Immature natural killer cell (primary cell): ENCODE measurements at regions not wholly inside any gene's neighbourhood (a gene's known extent, or its start where the extent isn't known, plus 50 kb on each side); places are given as distances from the start of the nearest gene placed in this dataset.
"Not testable (repeated sequence)": the region's sequence is repeated elsewhere in the genome, so short reads cannot be mapped to it uniquely, and the experiment has no call there.

Experiments used
- DNase-seq, 3 donors: peaks; one replicate each; pipeline ENCODE4 v3.0.0; 2022; ENCODE audit warnings: mixed read lengths in 1 of 3
- H3K27ac Mint-ChIP-seq, 6 donors: one replicate each; pipeline ENCODE4 v1.8.0; 2020; ENCODE audit warnings: mixed read lengths in 6 of 6, mild to moderate bottlenecking in 5 of 6, inconsistent platforms in 4 of 6, moderate library complexity in 3 of 6
- H3K27me3 Mint-ChIP-seq, 3 donors: one replicate each; pipeline ENCODE4 v1.8.0; 2020 to 2021; ENCODE audit warnings: low read depth in 3 of 3, mild to moderate bottlenecking in 3 of 3, mixed read lengths in 3 of 3, moderate library complexity in 3 of 3, inconsistent platforms in 1 of 3
- H3K36me3 Mint-ChIP-seq, 3 donors: one replicate each; pipeline ENCODE4 v1.8.0; 2020; ENCODE audit warnings: mixed read lengths in 3 of 3, inconsistent platforms in 2 of 3, mild to moderate bottlenecking in 2 of 3
- H3K4me1 Mint-ChIP-seq, 2 donors: one replicate each; pipeline ENCODE4 v1.8.0; 2020; ENCODE audit warnings: inconsistent platforms in 2 of 2, mild to moderate bottlenecking in 2 of 2, mixed read lengths in 2 of 2, moderate library complexity in 1 of 2
- H3K4me3 Mint-ChIP-seq, 5 donors: one replicate each; pipeline ENCODE4 v1.8.0; 2020; ENCODE audit warnings: mild to moderate bottlenecking in 5 of 5, mixed read lengths in 5 of 5, inconsistent platforms in 3 of 5, moderate library complexity in 3 of 5
- H3K9me3 Mint-ChIP-seq, 6 donors: one replicate each; pipeline ENCODE4 v1.8.0; 2020; ENCODE audit warnings: mild to moderate bottlenecking in 6 of 6, mixed read lengths in 6 of 6, inconsistent platforms in 4 of 6, moderate library complexity in 3 of 6

GRCh38 chr2:91500978-91501310 lies 2809.5 kb downstream of the RPIA start:
- H3K4me1 Mint-ChIP-seq, H3K27ac Mint-ChIP-seq, H3K27me3 Mint-ChIP-seq, DNase-seq, H3K36me3 Mint-ChIP-seq, H3K4me3 Mint-ChIP-seq: not testable (repeated sequence)
- peaks cover 0 to 11% (median 4%) of the 10 kb centered on the region in 6 donors for H3K9me3 Mint-ChIP-seq

GRCh38 chr2:91501481-91502080 lies 2810.1 kb downstream of the RPIA start:
- not testable (repeated sequence) for H3K27me3 Mint-ChIP-seq, H3K27ac Mint-ChIP-seq, H3K36me3 Mint-ChIP-seq, H3K4me1 Mint-ChIP-seq, DNase-seq, H3K4me3 Mint-ChIP-seq
- peaks cover 0 to 11% (median 4%) of the 10 kb centered on the region in 6 donors for H3K9me3 Mint-ChIP-seq

- H3K27me3 Mint-ChIP-seq, H3K36me3 Mint-ChIP-seq, DNase-seq, H3K4me1 Mint-ChIP-seq, H3K9me3 Mint-ChIP-seq, H3K4me3 Mint-ChIP-seq, H3K27ac Mint-ChIP-seq: not testable (repeated sequence)
These were observed 2812.1 kb downstream of the RPIA start for GRCh38 chr2:91503572-91503958.

GRCh38 chr2:91503959-91504741 lies 2812.7 kb downstream of the RPIA start:
- not testable (repeated sequence) for H3K9me3 Mint-ChIP-seq, H3K27ac Mint-ChIP-seq, H3K4me1 Mint-ChIP-seq, DNase-seq, H3K36me3 Mint-ChIP-seq, H3K27me3 Mint-ChIP-seq, H3K4me3 Mint-ChIP-seq

GRCh38 chr2:91508816-91509215 lies 2817.3 kb downstream of the RPIA start:
- H3K4me1 Mint-ChIP-seq, H3K9me3 Mint-ChIP-seq, H3K36me3 Mint-ChIP-seq: not testable (repeated sequence)

GRCh38 chr2:91509276-91509675 lies 2817.8 kb downstream of the RPIA start:
- DNase-seq, H3K9me3 Mint-ChIP-seq, H3K4me3 Mint-ChIP-seq, H3K4me1 Mint-ChIP-seq, H3K27ac Mint-ChIP-seq, H3K27me3 Mint-ChIP-seq, H3K36me3 Mint-ChIP-seq: not testable (repeated sequence)

More at GRCh38 chr2:91508816-91509215, 2817.3 kb downstream of the RPIA start:
- not testable (repeated sequence) for H3K27ac Mint-ChIP-seq, H3K4me3 Mint-ChIP-seq, H3K27me3 Mint-ChIP-seq, DNase-seq

- H3K4me3 Mint-ChIP-seq, H3K9me3 Mint-ChIP-seq, H3K4me1 Mint-ChIP-seq, H3K36me3 Mint-ChIP-seq, H3K27ac Mint-ChIP-seq, DNase-seq, H3K27me3 Mint-ChIP-seq: not testable (repeated sequence)
These were observed 2819.7 kb downstream of the RPIA start for GRCh38 chr2:91511166-91511565.

- not testable (repeated sequence) for H3K4me3 Mint-ChIP-seq, H3K27me3 Mint-ChIP-seq, H3K9me3 Mint-ChIP-seq, H3K27ac Mint-ChIP-seq, DNase-seq, H3K4me1 Mint-ChIP-seq, H3K36me3 Mint-ChIP-seq
These were observed 2824.5 kb downstream of the RPIA start for GRCh38 chr2:91515966-91516365.

GRCh38 chr2:91516669-91517068 lies 2825.2 kb downstream of the RPIA start:
- DNase-seq, H3K4me1 Mint-ChIP-seq, H3K4me3 Mint-ChIP-seq, H3K9me3 Mint-ChIP-seq, H3K27ac Mint-ChIP-seq, H3K27me3 Mint-ChIP-seq, H3K36me3 Mint-ChIP-seq: not testable (repeated sequence)

- not testable (repeated sequence) for H3K4me1 Mint-ChIP-seq, H3K27ac Mint-ChIP-seq, H3K9me3 Mint-ChIP-seq, H3K27me3 Mint-ChIP-seq, H3K36me3 Mint-ChIP-seq, H3K4me3 Mint-ChIP-seq, DNase-seq
These were observed 2826.4 kb downstream of the RPIA start for GRCh38 chr2:91517846-91518245.

- H3K36me3 Mint-ChIP-seq, H3K27me3 Mint-ChIP-seq, H3K4me3 Mint-ChIP-seq, H3K27ac Mint-ChIP-seq, H3K9me3 Mint-ChIP-seq, DNase-seq, H3K4me1 Mint-ChIP-seq: not testable (repeated sequence)
These were observed 2827.0 kb downstream of the RPIA start for GRCh38 chr2:91518361-91518981.

- H3K4me3 Mint-ChIP-seq, H3K27ac Mint-ChIP-seq, DNase-seq, H3K36me3 Mint-ChIP-seq, H3K9me3 Mint-ChIP-seq, H3K4me1 Mint-ChIP-seq, H3K27me3 Mint-ChIP-seq: not testable (repeated sequence)
These were observed 2827.9 kb downstream of the RPIA start for GRCh38 chr2:91519359-91519758.

GRCh38 chr2:91519914-91520313 lies 2828.4 kb downstream of the RPIA start:
- H3K4me1 Mint-ChIP-seq, H3K36me3 Mint-ChIP-seq, H3K9me3 Mint-ChIP-seq, DNase-seq, H3K27ac Mint-ChIP-seq, H3K27me3 Mint-ChIP-seq, H3K4me3 Mint-ChIP-seq: not testable (repeated sequence)

GRCh38 chr2:91520523-91520922 lies 2829.1 kb downstream of the RPIA start:
- not testable (repeated sequence) for H3K4me3 Mint-ChIP-seq, DNase-seq, H3K27ac Mint-ChIP-seq, H3K9me3 Mint-ChIP-seq, H3K4me1 Mint-ChIP-seq, H3K27me3 Mint-ChIP-seq, H3K36me3 Mint-ChIP-seq

- H3K27ac Mint-ChIP-seq, H3K4me3 Mint-ChIP-seq, H3K9me3 Mint-ChIP-seq, DNase-seq, H3K4me1 Mint-ChIP-seq, H3K27me3 Mint-ChIP-seq, H3K36me3 Mint-ChIP-seq: not testable (repeated sequence)
These were observed 2829.6 kb downstream of the RPIA start for GRCh38 chr2:91520972-91521535.
